PC-3 (cell line): ENCODE measurements at regions not wholly inside any gene's neighbourhood (a gene's known extent, or its start where the extent isn't known, plus 50 kb on each side); places are given as distances from the start of the nearest gene placed in this dataset.

Source experiments
- ATAC-seq: fragments of 200-7000 bp; cut with Tn5 transposase; 2 replicates; pipeline ENCODE4 v1.9.1; 2020; ENCODE audit warnings: mild to moderate bottlenecking, moderate library complexity
- BruUV-seq: library from RNA; stranded (reverse); fragments of 400-500 nt; replicated peaks from 2 replicates; lab custom pipeline; 2021; lab: Mats Ljungman, UMichigan
- CTCF ChIA-PET: fragments of 300-600 bp; sonication (Branson Sonifier 250); formaldehyde crosslinking; loops from one replicate; lab custom pipeline; 2022; ENCODE audit warnings: antibody characterized with exemption; lab: Charles Lee
- POLR2A ChIA-PET: fragments of 300-600 bp; sonication (Branson Sonifier 250); formaldehyde crosslinking; loops from one replicate; lab custom pipeline; 2022; ENCODE audit warnings: antibody characterized with exemption; ENCODE audit not compliant: unreplicated experiment; lab: Charles Lee
- DNase-seq: peaks from one replicate; pipeline ENCODE4 v3.0.0-alpha.2; 2015
- H2AFZ ChIP-seq: fragments of 300-600 bp; sonication (generic); 2 replicates; pipeline ENCODE4 v1.6.0; 2016; ENCODE audit warnings: antibody characterized with exemption, low read length
- H3F3A ChIP-seq: fragments of 300-600 bp; sonication (generic); one replicate; pipeline ENCODE4 v1.6.0; 2017; ENCODE audit warnings: antibody characterized with exemption, low read length, control low read depth, mild to moderate bottlenecking; ENCODE audit not compliant: unreplicated experiment
- H3K27ac ChIP-seq: fragments of 300-600 bp; sonication (generic); 2 replicates; pipeline ENCODE4 v1.5.1; 2016; ENCODE audit warnings: mild to moderate bottlenecking, low read length
- H3K27me3 ChIP-seq: fragments of 300-600 bp; sonication (generic); 2 replicates; pipeline ENCODE4 v1.6.1; 2016; ENCODE audit warnings: low read length, mixed read lengths
- H3K36me3 ChIP-seq: fragments of 300-600 bp; sonication (generic); 2 replicates; pipeline ENCODE4 v1.6.1; 2016; ENCODE audit warnings: low read depth, mixed run types, low read length, mixed read lengths
- H3K4me1 ChIP-seq: fragments of 300-600 bp; sonication (generic); 2 replicates; pipeline ENCODE4 v1.5.1; 2016; ENCODE audit warnings: low read length; ENCODE audit not compliant: insufficient read depth
- H3K4me2 ChIP-seq: fragments of 300-600 bp; sonication (generic); 2 replicates; pipeline ENCODE4 v1.6.0; 2016; ENCODE audit warnings: low read length
- H3K4me3 ChIP-seq: fragments of 300-600 bp; sonication (generic); 2 replicates; pipeline ENCODE4 v1.5.1; 2016; ENCODE audit warnings: mild to moderate bottlenecking, low read length, mixed read lengths
- H3K79me2 ChIP-seq: fragments of 300-600 bp; sonication (generic); 2 replicates; pipeline ENCODE4 v1.6.1; 2017; ENCODE audit warnings: low read length, mixed read lengths
- H3K9ac ChIP-seq: fragments of 300-600 bp; sonication (generic); 2 replicates; pipeline ENCODE4 v1.6.0; 2016; ENCODE audit warnings: mild to moderate bottlenecking, low read length
- H3K9me2 ChIP-seq: fragments of 300-600 bp; sonication (generic); replicated peaks from 2 replicates; pipeline ENCODE4 v1.6.1; 2016; ENCODE audit warnings: mixed run types, low read length, mixed read lengths
- H3K9me3 ChIP-seq: fragments of 300-600 bp; sonication (generic); 2 replicates; pipeline ENCODE4 v1.6.1; 2016; ENCODE audit warnings: low read length, mixed read lengths
- H4K20me1 ChIP-seq: fragments of 300-600 bp; sonication (generic); 2 replicates; pipeline ENCODE4 v1.6.1; 2016; ENCODE audit warnings: low read length, mixed read lengths
- CTCF ChIP-seq: fragments of 300-600 bp; sonication (generic); conservative IDR thresholded peaks from 2 replicates; pipeline ENCODE4 v1.5.1; 2017; ENCODE audit warnings: antibody characterized with exemption, low read depth, mild to moderate bottlenecking, low read length
- EZH2 ChIP-seq: fragments of 300-600 bp; sonication (generic); IDR thresholded peaks from one replicate; pipeline ENCODE4 v1.6.1; 2017; ENCODE audit warnings: antibody characterized with exemption, mild to moderate bottlenecking, low read length; ENCODE audit not compliant: unreplicated experiment
- EZH2phosphoT487 ChIP-seq: fragments of 300-600 bp; sonication (generic); IDR thresholded peaks from 2 replicates; pipeline ENCODE4 v1.6.1; 2018; ENCODE audit warnings: mild to moderate bottlenecking, antibody characterized with exemption, low read length, borderline replicate concordance
- intact Hi-C: fragments of 100-400 bp; cut with micrococcal nuclease; formaldehyde crosslinking; loops from 2 replicates; pipeline ENCODE4 v1.9.0; 2023

GRCh38 chr5:88389338-88390095 is 120.9 kb upstream of the TMEM161B start:
- H2AFZ ChIP-seq = no peak overlapping the region
- CTCF ChIA-PET = no interaction called here
- intact Hi-C loops = no loop called here
- H3K27ac ChIP-seq = no peak overlapping the region
- DNase-seq = no peak
- H3K9me2 ChIP-seq = no peaks in the 10 kb centered on the region
- H3K27me3 ChIP-seq = no peaks in the 10 kb centered on the region
- H4K20me1 ChIP-seq = no peaks in the 10 kb centered on the region
- H3K79me2 ChIP-seq = no peaks in the 10 kb centered on the region
- H3K9ac ChIP-seq = no peak overlapping the region
- no peaks in the 10 kb centered on the region for H3F3A ChIP-seq
- H3K4me2 ChIP-seq = no peak overlapping the region
- BruUV-seq = no TSS peak
- POLR2A ChIA-PET = no interaction called here
- no peaks in the 10 kb centered on the region for H3K36me3 ChIP-seq
- ATAC-seq = no peak
- TF ChIP-seq CTCF (no peak), EZH2 (no peak)
- no peaks in the 10 kb centered on the region for H3K4me1 ChIP-seq
- no peaks in the 10 kb centered on the region for H3K9me3 ChIP-seq
- no peak overlapping the region for H3K4me3 ChIP-seq

- TF ChIP-seq EZH2phosphoT487 (no peak), EZH2 (no peak), CTCF (no peak)
- CTCF ChIA-PET = no interaction called here
- Histone ChIP-seq H3K9ac (no peak overlapping the region), H3K27ac (no peak overlapping the region), H3K4me2 (no peak overlapping the region), H3K79me2 (no peaks in the 10 kb centered on the region), H3K4me1 (no peaks in the 10 kb centered on the region), H3K36me3 (no peaks in the 10 kb centered on the region), H3K4me3 (no peak overlapping the region), H4K20me1 (no peaks in the 10 kb centered on the region), H3K9me3 (no peaks in the 10 kb centered on the region), H2AFZ (no peak overlapping the region), H3K9me2 (no peaks in the 10 kb centered on the region), H3K27me3 (no peaks in the 10 kb centered on the region), H3F3A (no peaks in the 10 kb centered on the region)
- POLR2A ChIA-PET = no interaction called here
- no peak for DNase-seq
- ATAC-seq = no peak
- intact Hi-C loops = no loop called here
- no TSS peak for BruUV-seq
These were observed 120.1 kb upstream of the TMEM161B start for GRCh38 chr5:88388476-88389337.

- Histone ChIP-seq H3K9ac (no peak overlapping the region), H3K9me3 (no peaks in the 10 kb centered on the region), H3K36me3 (no peaks in the 10 kb centered on the region), H3K9me2 (no peaks in the 10 kb centered on the region), H4K20me1 (no peaks in the 10 kb centered on the region), H3F3A (no peaks in the 10 kb centered on the region), H2AFZ (no peak overlapping the region), H3K27ac (no peak overlapping the region), H3K4me1 (no peaks in the 10 kb centered on the region), H3K79me2 (no peaks in the 10 kb centered on the region), H3K4me3 (no peak overlapping the region), H3K27me3 (no peaks in the 10 kb centered on the region), H3K4me2 (no peak overlapping the region)
- DNase-seq = no peak
- TF ChIP-seq EZH2phosphoT487 (no peak), EZH2 (no peak), CTCF (no peak)
- no TSS peak for BruUV-seq
- CTCF ChIA-PET = no interaction called here
- POLR2A ChIA-PET = no interaction called here
- no peak for ATAC-seq
- intact Hi-C loops = no loop called here
These were observed 116.2 kb upstream of the TMEM161B start for GRCh38 chr5:88384886-88385285.
